ENCODE measurements at regions not wholly inside any gene's neighbourhood (a gene's known extent, or its start where the extent isn't known, plus 50 kb on each side); places are given as distances from the start of the nearest gene placed in this dataset.
"Not testable (repeated sequence)": the region's sequence is repeated elsewhere in the genome, so short reads cannot be mapped to it uniquely, and the experiment has no call there.

DNA sequence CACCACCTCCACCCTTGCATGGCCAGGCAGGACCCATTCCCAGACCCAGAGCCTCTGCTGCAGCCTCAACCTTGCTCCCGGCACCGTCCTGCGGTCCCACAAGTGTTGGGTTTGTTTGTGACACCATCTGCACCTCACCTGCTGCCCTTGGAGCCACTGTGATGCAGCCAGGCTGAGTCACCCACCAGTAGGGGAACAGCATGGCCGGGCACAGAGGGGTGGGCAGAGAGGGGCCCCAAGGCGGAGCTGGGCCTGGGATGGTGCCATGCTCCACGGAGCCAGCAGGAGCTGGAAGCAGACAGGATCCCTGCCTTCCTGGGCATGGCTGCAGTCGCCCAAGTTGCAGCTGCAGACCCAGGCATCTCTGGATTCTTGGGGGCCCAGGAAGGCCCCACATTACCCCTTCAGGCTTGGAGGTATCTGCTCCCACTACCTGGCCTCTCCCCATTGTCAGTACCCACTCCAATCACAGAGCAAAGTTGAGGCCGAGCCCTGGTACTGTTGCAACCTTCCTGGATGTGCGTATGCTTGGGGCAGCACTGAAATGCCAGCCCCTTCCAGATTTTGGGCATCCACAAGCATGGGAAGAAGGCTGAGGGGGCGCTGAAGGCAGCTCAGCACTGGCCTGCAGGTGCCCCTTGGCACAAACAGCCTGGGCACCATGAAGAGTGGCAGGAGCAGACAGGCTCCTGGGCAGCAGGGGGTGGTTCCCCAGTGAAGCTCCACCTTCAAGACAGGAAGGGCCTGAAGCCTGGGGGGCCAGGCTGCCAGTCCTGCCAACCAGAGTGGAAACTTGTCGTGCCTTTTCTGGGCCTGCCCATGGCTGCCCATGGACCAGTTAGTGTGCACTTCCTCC, 172.8 kb downstream of the MATN1 start:
- DNase-seq, result no peak

DNA sequence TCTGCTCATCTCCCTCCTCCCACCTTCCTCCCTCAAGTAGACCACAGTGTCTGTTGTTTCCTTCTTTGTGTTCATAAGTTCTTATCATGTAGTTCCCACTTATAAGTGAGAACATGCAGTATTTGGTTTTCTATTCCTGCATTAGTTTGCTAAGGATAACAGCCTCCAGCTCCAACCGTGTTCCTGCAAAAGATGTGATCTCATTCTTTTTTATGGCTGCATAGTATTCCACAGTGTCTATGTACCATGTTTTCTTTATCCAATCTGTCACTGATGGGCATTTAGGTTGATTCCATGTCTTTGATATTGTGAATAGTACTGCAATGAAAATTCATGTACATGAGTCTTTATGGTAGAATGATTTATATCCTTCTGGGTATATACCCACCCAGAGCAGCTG, 173.5 kb downstream of the MATN1 start:
- DNase-seq, result not testable (repeated sequence)

DNA sequence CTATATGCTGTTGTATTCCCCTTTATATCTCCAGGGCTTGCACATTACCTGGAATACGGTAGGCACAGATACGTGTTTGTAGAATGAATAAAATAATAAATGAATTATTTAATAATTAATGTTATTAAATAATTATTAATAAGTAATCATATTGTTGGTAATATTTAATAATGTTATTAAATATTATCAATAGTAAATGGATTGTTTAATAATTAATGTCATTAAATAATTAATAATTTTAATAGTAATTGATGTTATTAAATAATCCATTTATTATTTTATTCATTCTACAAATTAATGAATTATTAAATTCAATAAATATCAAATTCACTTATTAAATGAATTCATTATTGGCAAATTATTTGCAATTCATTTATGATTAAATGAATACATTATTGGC, 175.1 kb downstream of the MATN1 start:
- no peak for DNase-seq

DNA sequence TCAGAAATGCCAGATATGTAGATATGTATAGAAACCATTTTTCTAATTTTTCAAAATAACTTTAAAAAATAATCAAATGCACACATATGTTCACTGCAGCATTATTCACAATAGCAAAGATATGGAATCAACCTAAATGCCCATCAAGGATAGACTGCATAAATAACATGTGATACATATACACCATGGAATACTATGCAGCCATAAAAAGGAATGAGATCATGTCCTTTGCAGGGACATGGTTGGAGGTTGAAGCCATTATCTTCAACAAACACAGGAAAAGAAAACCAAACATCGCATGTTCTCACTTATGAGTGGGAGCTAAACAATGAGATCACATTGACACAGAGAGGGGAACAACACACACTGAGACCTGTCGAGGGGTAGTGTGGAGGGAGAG, 176.1 kb downstream of the MATN1 start:
- not testable (repeated sequence) for DNase-seq

DNA sequence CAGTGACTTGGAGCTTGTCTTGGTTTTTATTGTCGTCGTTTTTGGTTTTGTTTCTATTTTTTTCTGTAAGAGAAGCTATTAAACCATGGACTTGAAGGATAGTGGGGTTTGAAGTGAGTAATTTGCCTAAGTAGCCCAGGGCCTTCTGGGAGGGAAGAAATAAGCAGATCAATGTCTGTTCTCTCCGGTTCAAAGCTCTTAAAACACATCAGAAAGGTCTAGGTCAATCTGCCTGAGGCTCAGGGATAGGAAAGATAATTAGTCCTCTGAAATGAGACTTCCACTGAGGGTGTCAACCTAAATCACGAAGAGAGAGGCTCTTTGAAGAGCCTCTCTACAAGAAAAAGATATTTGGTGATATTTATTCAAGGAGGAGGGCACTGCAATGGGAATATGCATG, 178.0 kb downstream of the MATN1 start:
- DNase-seq, result no peak

DNA sequence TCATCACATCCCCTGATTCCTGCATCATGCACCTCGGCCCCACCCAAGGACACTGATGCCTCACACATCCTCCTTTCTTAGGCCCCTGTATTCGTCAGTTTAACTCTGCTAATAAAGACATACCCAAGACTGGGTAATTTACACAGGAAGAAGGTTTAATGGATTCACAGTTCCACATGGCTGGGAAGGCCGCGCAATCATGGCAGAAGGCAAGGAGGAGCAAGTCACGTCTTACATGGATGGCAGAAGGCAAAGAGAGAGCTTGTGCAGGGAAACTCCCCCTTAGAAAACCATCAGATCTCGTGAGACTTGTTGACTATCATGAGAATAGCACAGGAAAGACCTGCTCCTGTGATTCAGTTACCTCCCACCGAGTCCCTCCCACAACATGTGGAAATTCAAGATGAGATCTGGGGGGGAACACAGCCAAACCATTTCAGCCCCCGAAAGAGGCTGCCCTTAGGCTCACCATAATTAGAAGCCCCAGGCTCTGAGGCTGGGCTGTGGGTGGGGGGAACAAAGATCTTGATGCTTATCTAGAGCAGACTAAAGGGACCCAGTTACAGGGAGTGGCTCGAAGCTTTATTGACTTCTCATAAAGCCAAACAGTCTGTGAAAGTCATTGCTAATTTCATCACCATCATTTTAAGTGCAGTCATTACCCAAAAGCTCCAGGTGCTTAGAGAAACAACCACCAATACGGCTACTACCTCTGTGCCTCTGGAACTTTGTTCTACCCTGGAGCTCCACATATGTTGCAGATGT, 181.5 kb downstream of the MATN1 start:
- no peak for DNase-seq

DNA sequence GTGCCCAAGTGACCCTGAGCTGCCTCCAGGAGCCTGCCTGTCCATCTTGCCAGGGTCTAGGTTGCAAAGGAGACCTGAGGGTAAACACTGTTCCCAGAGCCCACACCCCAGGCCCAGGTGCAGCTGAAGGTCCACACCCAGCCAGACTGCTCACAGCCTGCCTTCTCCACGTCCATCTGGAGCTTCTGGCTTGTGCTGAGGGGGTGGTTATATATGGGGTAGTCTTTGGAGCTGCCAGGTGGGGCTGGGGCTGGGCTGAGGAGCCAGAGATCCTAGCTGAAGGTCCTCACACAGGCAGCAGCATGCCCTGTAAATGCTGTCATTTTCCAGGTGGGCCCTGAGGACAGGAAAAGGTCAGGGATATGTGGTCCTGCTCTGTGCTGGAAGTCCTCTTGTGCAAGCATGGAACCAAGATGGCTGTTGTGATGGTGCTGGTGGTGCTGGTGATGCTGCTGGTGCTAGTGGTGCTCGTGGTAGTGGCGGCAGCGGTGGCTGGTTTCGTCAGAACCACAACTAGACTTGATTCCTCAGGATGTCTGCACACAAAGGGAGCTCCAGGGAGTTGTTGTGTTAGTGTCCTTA, 182.7 kb downstream of the MATN1 start:
- no peak for DNase-seq

DNA sequence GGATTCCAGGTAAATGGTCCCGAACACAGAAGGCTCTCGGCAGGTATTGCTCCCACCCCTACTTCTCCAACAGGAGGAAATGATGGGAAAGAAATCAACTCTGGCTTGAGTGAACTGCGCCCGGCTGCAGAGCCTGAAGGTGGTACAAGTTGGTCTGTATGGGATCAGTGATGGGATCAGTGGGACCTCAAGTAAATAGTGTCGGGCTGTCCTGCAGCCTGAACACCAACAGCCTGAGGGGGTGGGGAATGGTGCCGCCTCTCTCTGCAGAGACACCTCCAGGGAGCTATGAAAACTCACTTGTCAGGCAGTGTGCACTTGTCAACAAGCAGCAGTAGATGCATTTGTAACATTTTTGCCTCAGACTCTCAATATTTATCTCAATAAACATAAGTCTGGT, 183.5 kb downstream of the MATN1 start:
- no peak for DNase-seq

DNA sequence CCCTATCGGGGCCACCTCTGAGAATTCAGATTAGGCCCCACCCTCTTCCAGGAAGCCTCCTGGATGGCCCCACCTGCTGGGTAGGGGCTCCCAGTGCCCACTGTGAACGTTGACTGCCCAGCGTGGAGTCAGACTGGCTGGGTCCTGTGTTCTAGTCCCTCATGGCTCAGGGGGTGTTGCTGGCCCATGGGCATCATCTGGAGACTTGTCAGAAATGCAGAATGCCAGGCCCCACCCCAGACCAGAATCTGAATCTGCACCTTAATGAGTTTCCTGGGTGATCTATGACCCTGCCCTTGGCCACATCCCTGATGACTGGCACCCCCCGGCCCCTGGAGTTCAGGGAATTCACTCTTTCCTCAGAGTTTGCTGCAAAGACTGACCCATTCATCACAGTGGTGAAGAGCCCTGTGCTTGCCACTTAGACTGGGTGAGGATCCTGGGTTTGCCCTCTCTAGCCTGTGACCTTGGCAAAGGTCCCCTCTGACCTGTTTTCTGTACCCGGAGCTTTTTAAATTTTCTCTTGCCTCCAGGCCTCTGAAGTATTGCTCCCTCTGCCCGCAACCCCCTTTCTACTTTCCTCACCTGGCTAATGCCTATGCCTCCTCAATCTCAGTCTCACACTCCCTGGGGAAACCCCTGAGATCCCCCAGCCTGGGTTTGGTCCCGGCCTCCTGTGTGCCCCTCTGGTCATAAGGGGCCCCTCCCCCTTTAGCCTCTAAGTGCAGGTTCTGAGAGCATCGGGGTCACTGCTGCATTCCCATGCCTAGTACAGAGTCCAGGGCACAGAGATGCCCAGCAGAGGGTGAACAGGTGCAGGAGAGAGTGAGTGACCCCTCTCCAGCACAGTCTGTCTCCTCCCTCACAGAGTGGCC, 184.2 kb downstream of the MATN1 start:
- DNase-seq, result no peak

DNA sequence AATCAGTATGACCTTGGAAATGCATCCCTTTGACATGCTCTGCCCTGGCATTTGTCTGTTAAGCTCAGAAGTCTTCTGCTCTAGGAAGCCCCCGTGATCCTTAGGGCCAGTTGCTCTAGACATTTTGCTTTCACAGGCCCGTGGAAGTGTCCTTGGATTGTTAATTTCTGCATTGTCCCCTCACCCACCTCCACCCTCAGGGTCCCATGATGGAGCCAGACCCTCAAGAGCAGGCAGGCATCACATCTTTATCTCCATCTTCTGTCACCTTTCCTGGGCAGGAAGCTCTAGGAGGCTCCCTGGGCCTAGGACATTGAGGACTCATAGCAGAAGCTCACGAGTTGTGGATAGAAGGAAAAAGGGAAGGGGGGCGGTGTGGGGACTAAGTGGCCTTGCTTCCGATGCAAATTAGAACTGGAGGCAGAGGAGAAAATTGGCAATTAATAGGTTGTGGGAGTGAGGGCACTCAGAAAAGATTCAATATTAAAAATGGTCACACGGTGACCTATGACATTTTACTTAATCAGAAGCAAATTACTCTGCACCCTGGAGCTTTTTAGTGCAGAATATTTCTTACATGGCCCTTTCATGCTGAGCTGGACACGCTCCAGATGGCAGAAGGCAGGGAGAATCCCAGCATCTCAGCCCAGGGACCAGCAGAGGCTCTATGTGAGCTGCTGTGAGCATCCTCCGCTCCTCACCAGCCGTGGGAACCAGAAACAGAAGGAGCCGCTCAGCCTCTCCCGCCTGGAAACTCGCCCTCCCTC, 185.0 kb downstream of the MATN1 start:
- DNase-seq, result no peak

DNA sequence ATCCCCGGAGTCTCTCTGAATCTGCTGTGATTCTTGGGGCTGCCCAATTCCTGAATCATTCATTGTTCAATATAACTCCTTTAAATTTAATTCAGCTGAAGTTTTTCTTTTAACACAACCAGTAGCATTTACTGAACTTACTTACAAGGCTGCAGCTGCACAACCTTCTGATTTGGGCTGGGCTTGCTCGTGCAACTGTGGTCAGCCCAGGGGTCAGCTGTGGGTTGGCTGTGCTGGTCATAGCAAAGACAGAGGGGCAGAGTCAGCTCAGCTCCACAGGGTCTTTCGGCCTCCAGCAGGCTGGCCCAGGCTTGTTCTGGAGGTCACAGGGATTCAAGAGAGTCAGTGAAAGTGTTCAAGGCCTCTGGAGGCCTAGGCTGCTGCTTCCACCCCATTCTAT, 186.1 kb downstream of the MATN1 start:
- no peak for DNase-seq

DNA sequence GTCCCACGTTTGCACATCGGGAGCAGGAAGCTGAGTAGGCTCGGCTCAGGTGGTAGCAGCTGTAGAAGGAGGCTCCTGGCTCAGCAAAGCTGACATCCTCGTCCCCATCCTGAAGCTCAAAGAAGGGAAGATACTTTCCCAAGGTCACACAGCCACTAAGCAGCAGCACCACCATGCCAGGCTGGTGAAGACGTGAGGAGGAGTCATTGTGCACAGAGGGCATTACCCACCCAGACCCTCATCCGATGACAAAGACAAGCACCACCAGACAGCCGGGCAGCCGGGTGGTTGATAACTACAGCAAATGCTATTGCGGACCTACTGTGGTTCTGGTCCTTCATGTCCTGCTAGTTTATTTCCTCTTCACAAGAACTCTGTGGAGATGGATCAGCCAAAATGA, 186.9 kb downstream of the MATN1 start:
- no peak for DNase-seq

DNA sequence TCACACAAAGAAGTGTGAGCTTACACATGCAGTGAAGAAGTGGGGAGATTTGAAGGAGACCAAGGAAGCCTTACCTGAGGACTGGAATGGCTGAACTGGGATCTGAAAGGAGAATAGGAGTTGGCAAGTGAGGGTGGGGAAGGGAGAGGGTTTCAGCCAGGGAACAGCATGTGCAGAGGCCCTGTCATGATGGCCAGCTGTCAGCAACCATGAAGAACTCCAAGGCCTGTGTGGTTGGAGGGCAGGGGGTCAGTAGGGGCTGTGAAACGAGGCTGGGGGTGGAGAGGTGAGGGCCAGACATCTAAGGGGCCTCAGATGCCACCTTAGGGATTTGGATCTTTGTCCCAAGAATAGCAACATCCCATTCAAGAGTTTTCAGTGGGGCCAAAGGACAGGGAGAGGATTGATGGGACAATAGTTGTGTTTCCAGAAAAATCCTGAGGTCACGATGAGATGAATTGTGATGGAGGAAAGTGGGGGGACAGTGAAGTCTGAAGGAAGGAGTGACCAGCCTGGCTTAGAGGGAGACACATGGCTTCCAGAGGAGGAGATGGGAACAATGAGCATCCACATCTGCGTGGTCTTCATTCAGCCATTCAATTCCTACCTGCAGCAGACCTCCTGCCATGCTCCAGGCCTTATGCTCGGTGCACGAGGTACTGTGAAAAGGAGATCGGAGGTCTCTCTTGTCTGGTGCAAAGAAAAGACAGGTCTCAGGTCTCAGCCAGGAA, 187.6 kb downstream of the MATN1 start:
- no peak for DNase-seq

DNA sequence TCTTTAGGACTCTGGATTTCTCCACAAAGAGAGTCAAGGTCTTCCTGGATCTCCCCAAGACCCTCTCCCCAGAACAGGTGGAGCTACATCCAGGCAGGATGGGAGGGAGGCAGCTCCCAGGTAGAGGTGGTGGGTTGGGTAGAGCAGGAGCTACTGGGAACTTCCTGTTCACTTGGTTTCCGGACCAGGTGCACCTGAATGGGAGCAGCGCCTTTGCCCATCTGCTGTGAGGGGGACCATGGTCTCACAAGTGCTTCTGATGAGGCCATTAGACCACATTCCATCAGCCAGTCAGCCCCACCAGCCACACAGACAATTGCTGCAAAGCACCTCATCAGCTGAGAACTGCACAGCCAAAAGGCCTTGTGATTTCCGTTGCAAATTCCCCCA, 188.8 kb downstream of the MATN1 start:
- DNase-seq, result no peak

DNA sequence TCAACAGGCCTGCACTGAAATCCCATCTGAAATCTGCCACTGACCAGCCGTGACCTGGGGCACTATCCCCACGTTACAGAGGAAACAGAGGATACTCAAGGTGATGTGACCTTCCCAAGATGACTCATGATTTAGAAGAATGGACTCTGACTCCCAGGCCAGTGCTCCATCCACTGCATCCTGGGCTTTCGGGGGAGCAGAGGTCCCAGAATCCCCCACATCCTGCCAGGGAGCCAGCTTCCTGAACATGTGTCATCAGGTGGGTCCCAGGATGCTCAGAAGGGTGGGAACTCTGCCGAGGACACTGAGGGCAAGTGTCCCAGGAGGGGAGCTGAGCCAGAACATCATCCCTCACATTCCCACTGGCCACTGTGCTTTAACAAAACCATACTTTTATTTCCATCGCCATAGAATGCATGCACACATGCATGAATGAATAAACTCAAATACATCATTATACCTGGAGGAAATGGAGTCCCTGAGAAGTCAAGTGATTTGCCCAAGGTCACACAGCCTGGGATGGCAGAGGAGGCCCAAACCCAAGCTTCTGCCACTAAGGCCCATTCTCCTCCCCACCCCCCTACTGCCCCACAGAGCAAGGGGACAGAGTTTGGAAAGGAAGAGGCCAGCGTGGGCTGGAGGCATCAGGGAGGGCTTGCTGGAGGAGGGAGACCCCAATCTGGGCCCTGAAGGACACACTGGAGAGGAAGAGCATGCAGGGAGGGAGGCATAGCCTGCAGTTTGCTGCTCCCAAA, 189.4 kb downstream of the MATN1 start:
- no peak for DNase-seq

DNA sequence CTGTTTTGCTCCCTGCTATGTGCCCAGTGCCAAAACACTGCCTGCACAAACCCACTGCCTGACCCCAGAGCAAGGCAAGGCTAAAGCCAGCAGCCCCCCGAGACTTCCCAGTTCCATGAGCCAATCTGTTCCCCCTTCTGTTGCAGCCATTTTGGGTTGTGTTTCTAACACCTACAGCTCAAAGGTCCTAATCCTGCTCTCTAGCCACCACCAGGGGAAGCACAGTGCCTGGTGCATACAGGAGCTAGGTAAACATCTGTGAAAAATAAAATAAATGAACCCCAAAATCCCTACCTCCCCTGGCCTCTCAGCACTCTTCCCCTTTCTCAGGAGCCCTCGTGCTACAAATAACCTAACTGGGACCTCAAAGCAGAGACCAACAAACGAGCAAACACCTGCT, 190.2 kb downstream of the MATN1 start:
- DNase-seq, result no peak

DNA sequence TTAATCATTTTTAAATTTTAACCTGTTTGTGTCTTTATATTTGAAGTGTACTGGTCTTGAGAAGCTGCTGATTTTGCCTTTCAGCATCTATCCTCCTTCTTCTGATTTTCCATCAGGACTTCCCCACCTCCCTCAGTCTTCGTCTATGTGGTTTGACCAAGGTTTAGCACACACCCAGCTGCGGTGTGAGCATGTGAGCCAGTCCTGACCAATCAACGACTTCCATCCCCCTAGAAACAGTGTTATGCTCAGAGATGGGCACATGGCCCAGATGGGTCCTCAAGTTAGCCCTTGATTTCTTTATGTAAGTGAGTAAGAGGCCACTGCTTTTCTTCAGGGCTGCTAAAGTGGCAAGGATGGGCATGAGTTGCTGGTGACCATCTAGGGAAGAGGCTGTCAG, 190.8 kb downstream of the MATN1 start:
- DNase-seq, result no peak

DNA sequence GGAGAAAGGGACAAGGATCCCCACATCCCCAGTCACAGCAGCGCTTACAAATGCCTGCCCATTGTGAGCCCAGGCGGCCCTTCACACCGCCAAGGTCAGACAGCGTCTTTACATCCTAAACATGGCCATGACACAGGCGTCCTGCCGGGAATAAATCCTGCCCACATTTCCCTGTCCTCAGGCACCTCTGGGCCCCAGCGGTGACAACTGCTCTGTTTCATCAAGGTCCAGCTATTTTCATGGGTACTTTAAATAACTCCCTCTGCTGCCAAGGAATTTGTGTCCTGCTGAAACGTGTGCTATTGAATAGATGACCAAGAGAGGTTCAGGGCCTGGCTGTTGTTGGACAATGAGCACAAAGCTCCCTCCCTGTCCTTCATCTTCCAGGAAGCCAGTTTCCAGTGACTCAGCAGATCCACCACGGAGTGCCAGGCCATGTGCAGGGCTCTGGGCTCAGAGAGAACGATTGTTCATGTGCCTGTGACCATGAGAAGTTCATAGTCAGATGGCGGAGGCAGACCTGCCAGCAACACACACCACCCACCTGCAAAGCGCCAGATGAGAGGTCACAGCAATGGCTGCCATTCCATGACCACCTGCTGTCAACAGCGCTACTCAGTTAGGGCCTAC, 195.8 kb downstream of the MATN1 start:
- DNase-seq, result no peak

DNA sequence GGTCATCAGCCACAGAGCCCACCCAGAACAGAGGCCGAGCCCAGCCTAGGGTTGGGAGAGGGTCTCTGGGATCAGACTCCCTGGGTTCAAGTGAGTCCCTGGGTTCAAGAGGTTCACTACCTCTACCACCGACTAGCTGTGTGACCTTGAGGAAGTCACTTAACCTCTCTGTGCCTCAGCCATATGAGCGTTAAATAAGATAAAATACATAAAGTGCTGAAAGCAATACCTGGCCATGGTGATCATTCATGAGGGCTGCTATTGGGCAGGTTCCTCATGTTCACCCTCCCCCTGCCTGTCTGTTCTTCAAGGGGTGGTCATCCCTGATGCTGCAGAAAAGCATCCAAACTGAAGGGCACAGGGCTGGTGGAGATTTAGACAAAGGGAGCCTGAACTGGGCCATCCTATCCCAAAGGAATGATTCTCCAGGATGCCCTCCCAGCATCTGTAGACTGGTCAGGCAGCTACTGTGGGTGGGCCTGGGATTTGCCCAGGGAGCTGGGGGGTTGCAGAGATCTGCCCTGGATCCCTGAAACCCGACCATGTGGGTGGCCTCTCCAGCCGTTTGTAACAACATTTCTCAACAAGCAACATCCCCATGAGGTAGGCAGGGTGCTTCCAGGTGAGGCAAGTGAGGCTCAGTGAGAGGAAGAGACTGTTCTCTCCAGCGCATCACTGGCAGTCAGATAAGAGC, 196.6 kb downstream of the MATN1 start:
- DNase-seq, result no peak
